ENCODE measurements at regions not wholly inside any gene's neighbourhood (a gene's known extent, or its start where the extent isn't known, plus 50 kb on each side); places are given as distances from the start of the nearest gene placed in this dataset.

DNA sequence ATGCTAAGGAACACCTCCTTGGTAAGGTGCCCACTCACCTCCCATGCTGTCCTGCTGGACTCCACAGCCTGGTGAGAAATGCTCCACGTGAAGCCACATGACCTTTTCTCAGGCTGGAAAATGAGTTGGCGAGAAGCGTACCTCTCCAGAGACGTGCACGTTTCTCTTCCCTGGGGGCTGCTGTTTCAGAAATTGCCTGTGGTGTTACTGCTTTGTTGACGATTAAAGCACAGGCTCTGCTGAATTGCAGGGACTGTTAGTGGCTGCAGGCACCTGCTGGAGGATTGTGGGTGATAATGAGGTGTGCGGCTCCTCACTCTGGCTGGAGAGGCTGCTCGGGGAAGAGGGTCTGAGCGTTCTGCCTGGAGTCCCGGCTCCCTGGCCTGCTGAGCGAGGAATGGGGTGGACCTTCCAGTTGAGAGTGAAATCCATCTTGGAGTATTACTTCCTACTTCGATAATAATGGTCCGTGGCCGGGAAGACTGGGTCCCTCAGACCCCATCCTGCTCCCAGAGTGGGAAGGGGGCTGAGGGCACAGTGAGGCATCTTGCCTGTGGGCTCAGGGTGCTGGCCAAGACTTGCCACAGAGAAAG is 199.3 kb upstream of the HDAC4 start:
- Histone ChIP-seq H3K9me1 (ENCODE audit: control insufficient read depth, extremely low read depth, insufficient read depth, low read length) (no peaks in the 10 kb centered on the region), H3K4me2 (ENCODE audit: control insufficient read depth, extremely low read depth, insufficient read depth, low read depth, low read length) (no peak overlapping the region), H3K79me2 (ENCODE audit: control insufficient read depth, insufficient read depth, low read length) (no peaks in the 10 kb centered on the region), H3K9me3 (ENCODE audit: control insufficient read depth, low read depth, low read length) (no peaks in the 10 kb centered on the region), H3K4me3 (ENCODE audit: control insufficient read depth in 2 of 3, extremely low read depth in 1 of 3, insufficient read depth in 2 of 3, low read depth in 1 of 3, low read length in 3 of 3) (no peak overlapping the region), H4K20me1 (ENCODE audit: control insufficient read depth, extremely low read depth, insufficient read depth, low read length) (no peaks in the 10 kb centered on the region), H3K36me3 (ENCODE audit: control insufficient read depth in 2 of 2, extremely low read depth in 1 of 2, insufficient read depth in 2 of 2, low read length in 2 of 2) (no peaks in the 10 kb centered on the region), H3K9ac (ENCODE audit: control insufficient read depth, extremely low read depth, insufficient read depth, low read length) (no peak overlapping the region), H2AFZ (ENCODE audit: control insufficient read depth, low read length) (no peak overlapping the region), H3K27ac (ENCODE audit: control insufficient read depth, insufficient read depth, low read length) (no peak overlapping the region), H3K27me3 (ENCODE audit: control insufficient read depth, extremely low read depth, insufficient read depth, low read length) (no peaks in the 10 kb centered on the region), H3K4me1 (ENCODE audit: control insufficient read depth, extremely low read depth, insufficient read depth, low read length) (no peaks in the 10 kb centered on the region)
- DNase-seq (ENCODE audit: low read depth, low spot score), result no peak
- TF ChIP-seq CTCF (optimal IDR thresholded peaks at IDR 0.05 in 1 of 3, IDR thresholded peaks at IDR 0.05 in 1 of 3, conservative IDR thresholded peaks at IDR 0.05 in 1 of 3; ENCODE audit: extremely low read depth in 1 of 3, insufficient read depth in 2 of 3, low read length in 3 of 3) (no peak), EZH2 (IDR thresholded peaks at IDR 0.05; ENCODE audit: low read length) (no peak)
- dilution Hi-C loops (cut with MboI; ENCODE audit: extremely low pct_ligation_motif_present, low sequenced_read_pairs), result no loop called here
- FAIRE-seq, result no peak

- no peaks in the 10 kb centered on the region for H3K9me1 ChIP-seq (ENCODE audit: control insufficient read depth, extremely low read depth, insufficient read depth, low read length)
- no peak for TF ChIP-seq EZH2 (IDR thresholded peaks at IDR 0.05; ENCODE audit: low read length)
- DNase-seq (ENCODE audit: low read depth, low spot score), result no peak
- no peak overlapping the region for H3K27ac ChIP-seq (ENCODE audit: control insufficient read depth, insufficient read depth, low read length)
- H3K9me3 ChIP-seq (ENCODE audit: control insufficient read depth, low read depth, low read length), result no peaks in the 10 kb centered on the region
- H3K79me2 ChIP-seq (ENCODE audit: control insufficient read depth, insufficient read depth, low read length), result no peaks in the 10 kb centered on the region
- H3K9ac ChIP-seq (ENCODE audit: control insufficient read depth, extremely low read depth, insufficient read depth, low read length), result no peak overlapping the region
- dilution Hi-C loops (cut with MboI; ENCODE audit: extremely low pct_ligation_motif_present, low sequenced_read_pairs), result no loop called here
- no peaks in the 10 kb centered on the region for H4K20me1 ChIP-seq (ENCODE audit: control insufficient read depth, extremely low read depth, insufficient read depth, low read length)
- H3K27me3 ChIP-seq (ENCODE audit: control insufficient read depth, extremely low read depth, insufficient read depth, low read length), result no peaks in the 10 kb centered on the region
- no peak for FAIRE-seq
- no peak overlapping the region for H3K4me2 ChIP-seq (ENCODE audit: control insufficient read depth, extremely low read depth, insufficient read depth, low read depth, low read length)
- no peaks in the 10 kb centered on the region for H3K36me3 ChIP-seq (ENCODE audit: control insufficient read depth in 2 of 2, extremely low read depth in 1 of 2, insufficient read depth in 2 of 2, low read length in 2 of 2)
- H3K4me3 ChIP-seq (ENCODE audit: control insufficient read depth in 2 of 3, extremely low read depth in 1 of 3, insufficient read depth in 2 of 3, low read depth in 1 of 3, low read length in 3 of 3), result no peak overlapping the region
- H3K4me1 ChIP-seq (ENCODE audit: control insufficient read depth, extremely low read depth, insufficient read depth, low read length), result no peaks in the 10 kb centered on the region
- no peak overlapping the region for H2AFZ ChIP-seq (ENCODE audit: control insufficient read depth, low read length)
These were observed 198.5 kb upstream of the HDAC4 start for GRCh38 chr2:239599299-239599698.

GRCh38 chr2:239598732-239599090 is 197.9 kb upstream of the HDAC4 start:
- no peak for DNase-seq (ENCODE audit: low read depth, low spot score)
- no peaks in the 10 kb centered on the region for H3K27me3 ChIP-seq (ENCODE audit: control insufficient read depth, extremely low read depth, insufficient read depth, low read length)
- dilution Hi-C loops (cut with MboI; ENCODE audit: extremely low pct_ligation_motif_present, low sequenced_read_pairs), result no loop called here

More at GRCh38 chr2:239598732-239599090, 197.9 kb upstream of the HDAC4 start:
- Histone ChIP-seq H3K4me2 (ENCODE audit: control insufficient read depth, extremely low read depth, insufficient read depth, low read depth, low read length) (no peak overlapping the region), H3K9me3 (ENCODE audit: control insufficient read depth, low read depth, low read length) (peaks cover 1% of the 10 kb centered on the region), H3K27ac (ENCODE audit: control insufficient read depth, insufficient read depth, low read length) (no peak overlapping the region), H2AFZ (ENCODE audit: control insufficient read depth, low read length) (no peak overlapping the region), H3K79me2 (ENCODE audit: control insufficient read depth, insufficient read depth, low read length) (no peaks in the 10 kb centered on the region), H3K9me1 (ENCODE audit: control insufficient read depth, extremely low read depth, insufficient read depth, low read length) (no peaks in the 10 kb centered on the region), H3K4me1 (ENCODE audit: control insufficient read depth, extremely low read depth, insufficient read depth, low read length) (no peaks in the 10 kb centered on the region), H4K20me1 (ENCODE audit: control insufficient read depth, extremely low read depth, insufficient read depth, low read length) (no peaks in the 10 kb centered on the region), H3K9ac (ENCODE audit: control insufficient read depth, extremely low read depth, insufficient read depth, low read length) (no peak overlapping the region), H3K4me3 (ENCODE audit: control insufficient read depth in 2 of 3, extremely low read depth in 1 of 3, insufficient read depth in 2 of 3, low read depth in 1 of 3, low read length in 3 of 3) (no peak overlapping the region), H3K36me3 (ENCODE audit: control insufficient read depth in 2 of 2, extremely low read depth in 1 of 2, insufficient read depth in 2 of 2, low read length in 2 of 2) (no peaks in the 10 kb centered on the region)
- TF ChIP-seq EZH2 (IDR thresholded peaks at IDR 0.05; ENCODE audit: low read length) (no peak), CTCF (optimal IDR thresholded peaks at IDR 0.05 in 1 of 3, IDR thresholded peaks at IDR 0.05 in 1 of 3, conservative IDR thresholded peaks at IDR 0.05 in 1 of 3; ENCODE audit: extremely low read depth in 1 of 3, insufficient read depth in 2 of 3, low read length in 3 of 3) (no peak)
- FAIRE-seq, result no peak

All from keratinocyte (primary cell).